Heart right ventricle (tissue), 16 donors: ENCODE measurements at regions not wholly inside any gene's neighbourhood (a gene's known extent, or its start where the extent isn't known, plus 50 kb on each side); places are given as distances from the start of the nearest gene placed in this dataset.

Experiments
- ATAC-seq, 8 donors: fragments of 200-7000 bp; cut with Tn5 transposase; one replicate each; pipeline ENCODE4 v1.9.1; 2020; ENCODE audit warnings: mild to moderate bottlenecking in 8 of 8, moderate library complexity in 8 of 8, moderate number of reproducible peaks in 1 of 8
- DNase-seq, 2 donors: peaks; one replicate each; pipeline ENCODE4 v3.0.0-alpha.2; 2020
- H3K27ac ChIP-seq, 10 donors: fragments of 200-600 bp; sonication (generic) in 2 of 10; one replicate each; pipeline versions ENCODE4 v1.5.0 to v1.8.0; 2020 to 2022; ENCODE audit warnings: mild to moderate bottlenecking in 3 of 10
- H3K27me3 ChIP-seq, 7 donors: fragments of 200-600 bp; one replicate each; pipeline ENCODE4 v1.8.0; 2021 to 2022; ENCODE audit warnings: mild to moderate bottlenecking in 2 of 7
- H3K36me3 ChIP-seq, 9 donors: fragments of 200-600 bp; sonication (generic) in 1 of 9; one replicate each; pipeline versions ENCODE4 v1.5.0 to v1.8.0; 2020 to 2022; ENCODE audit warnings: mild to moderate bottlenecking in 2 of 9
- H3K4me1 ChIP-seq, 9 donors: fragments of 200-600 bp; sonication (generic) in 1 of 9; one replicate each; pipeline versions ENCODE4 v1.5.0 to v1.8.0; 2020 to 2022; ENCODE audit warnings: mild to moderate bottlenecking in 4 of 9
- H3K4me3 ChIP-seq, 10 donors: fragments of 200-600 bp; sonication (generic) in 2 of 10; one replicate each; pipeline versions ENCODE4 v1.5.0 to v1.8.0; 2020 to 2022; ENCODE audit warnings: mild to moderate bottlenecking in 7 of 10, moderate library complexity in 2 of 10
- H3K9me3 ChIP-seq, 11 donors: fragments of 200-600 bp in 10 of 11; sonication (generic) in 2 of 11; one replicate each; pipeline versions ENCODE4 v1.5.0 to v1.8.0; 2013 to 2022; ENCODE audit warnings: mild to moderate bottlenecking in 2 of 11, control low read depth in 1 of 11, moderate library complexity in 1 of 11
- CTCF ChIP-seq, 9 donors: fragments of 200-600 bp; sonication (generic) in 2 of 9; IDR thresholded peaks; one replicate each; pipeline versions ENCODE4 v1.5.0 to v1.8.0; 2021 to 2022; ENCODE audit warnings: antibody characterized with exemption in 9 of 9, mild to moderate bottlenecking in 5 of 9, moderate library complexity in 1 of 9
- WGBS, 2 donors: extraction: QIAGEN DNeasy Blood & Tissue Kit; methylation state at CpG; one replicate each; pipeline ENCODE4 v1.1.7; 2013; ENCODE audit warnings: inconsistent platforms in 1 of 2; 5-methylcytosine and 5-hydroxymethylcytosine counted together
- intact Hi-C, 10 donors: fragments of 100-400 bp; cut with DNase I; formaldehyde crosslinking; loops; one replicate each; pipeline versions ENCODE4 v1.11.1 to v1.14.2; 2022
- donor health status: Arrhythmogenic right ventricular cardiomyopathy.
- donor health status: ischemic (EF 13 %, LVEDD 7.1; RV severe dilation, severe dysfunction).
- donor health status: healthy with polysubstance abuse.
- donor health status: DM: no; HTN: yes; CAD: no.
- donor health status: DM: no; HTN: no; CAD: no.
- donor health status: ischemic (EF 25% LVEDD 6.9; RV normal size, moderate dysfunction).
- donor health status: ischemic (EF 25% LVEDD 5.7; RV mildly dilated, moderate dysfunction).
- donor health status: healthy.
- donor health status: DM: yes; HTN: yes; CAD: no.
- donor health status: Ischemic cardiomyopathy.
- donor health status: ischemic (EF 35%, LVEDD 5.7; RV mildly dilated, moderate dysfunction).
- donor health status: nonischemic (EF 11% LVEDD 7.7; RV severe dilation, severe dysfunction).
- donor health status: DM: yes; HTN: yes; CAD: no.
- donor health status: PGD.
- donor health status: ischemic (EF 29% LVEDD 5.4; RV normal size, mild dysfunction).
- donor health status: nonischemic (EF 23%, LVEDD 6.1; RV moderate dilation, normal function).

GRCh38 chr15:29322415-29322814 lies 52.8 kb upstream of the NSMCE3 start:
- DNase-seq (no peak), ATAC-seq (no peak)
- TF ChIP-seq CTCF (IDR thresholded peaks at IDR 0.05) = no peak
- H3K4me1 ChIP-seq = no peaks in the 10 kb centered on the region
- H3K9me3 ChIP-seq = peaks cover 0 to 25% (median 11%) of the 10 kb centered on the region in 11 donors
- peaks cover 0 to 6% (median 0%) of the 10 kb centered on the region in 7 donors for H3K27me3 ChIP-seq
- no peak overlapping the region for H3K27ac ChIP-seq
- no peaks in the 10 kb centered on the region for H3K36me3 ChIP-seq
- H3K4me3 ChIP-seq = no peak overlapping the region
- intact Hi-C loops = no loop called here
- 5 to 9% methylated on average over 6 of the region's 6 CpGs for WGBS, 2 donors

- Histone ChIP-seq H3K27me3 (peaks cover 0 to 6% (median 0%) of the 10 kb centered on the region in 7 donors), H3K4me1 (no peaks in the 10 kb centered on the region), H3K9me3 (peaks cover 0 to 11% (median under 1%) of the 10 kb centered on the region in 11 donors), H3K36me3 (no peaks in the 10 kb centered on the region), H3K4me3 (no peak overlapping the region), H3K27ac (no peak overlapping the region)
- WGBS, 2 donors = 68 to 77% methylated on average over 1 of the region's 1 CpG
- intact Hi-C loops = no loop called here
- no peak for TF ChIP-seq CTCF (IDR thresholded peaks at IDR 0.05)
- ATAC-seq (no peak), DNase-seq (no peak)
Measured at GRCh38 chr15:29320420-29320819, 50.8 kb upstream of the NSMCE3 start.

- 44 to 47% methylated on average over 3 of the region's 3 CpGs for WGBS, 2 donors
- intact Hi-C loops = no loop called here
- no peak overlapping the region for H3K4me3 ChIP-seq
Measured at GRCh38 chr15:29319823-29320222, 50.2 kb upstream of the NSMCE3 start.

More at GRCh38 chr15:29319823-29320222, 50.2 kb upstream of the NSMCE3 start:
- Histone ChIP-seq H3K27me3 (peaks cover 0 to 6% (median 0%) of the 10 kb centered on the region in 7 donors), H3K27ac (no peak overlapping the region), H3K36me3 (no peaks in the 10 kb centered on the region), H3K4me1 (no peaks in the 10 kb centered on the region), H3K9me3 (peaks cover 0 to 7% (median 0%) of the 10 kb centered on the region in 11 donors)
- DNase-seq (no peak), ATAC-seq (no peak)
- no peak for TF ChIP-seq CTCF (IDR thresholded peaks at IDR 0.05)
